AG04449 (cell line): ENCODE measurements at regions not wholly inside any gene's neighbourhood (a gene's known extent, or its start where the extent isn't known, plus 50 kb on each side); places are given as distances from the start of the nearest gene placed in this dataset.

Experiments
- CTCF ChIA-PET: fragments of 350-600 bp; formaldehyde crosslinking; extraction: SDS; loops from one replicate; lab custom pipeline; 2021; ENCODE audit warnings: antibody characterized with exemption; lab: Yijun Ruan, JAX
- POLR2A ChIA-PET: fragments of 400-600, 350-600 bp; formaldehyde crosslinking; extraction: SDS; loops from one replicate; lab custom pipeline; 2020; ENCODE audit warnings: antibody characterized with exemption, inconsistent platforms; lab: Yijun Ruan, JAX
- DNase-seq: peaks from one replicate; pipeline ENCODE4 v3.0.0-alpha.2; 2010; ENCODE audit warnings: low read depth, low spot score
- H3K4me3 ChIP-seq: 2 replicates; pipeline ENCODE4 v1.5.1; 2011; ENCODE audit warnings: low read depth, mild to moderate bottlenecking, control low read depth, low read length
- CTCF ChIP-seq: IDR thresholded peaks from one replicate; pipeline ENCODE4 v1.5.1; 2011; ENCODE audit warnings: mild to moderate bottlenecking, moderate library complexity, low read length, control low read depth, inconsistent platforms; ENCODE audit not compliant: insufficient read depth; ENCODE audit errors: missing control alignments

GRCh38 chrX:7201496-7201895 lies 53.5 kb upstream of the PUDP start:
- ChIA-PET CTCF (no interaction called here), POLR2A (no interaction called here)
- TF ChIP-seq CTCF, result no peak
- no peak overlapping the region for H3K4me3 ChIP-seq
- no peak for DNase-seq

GRCh38 chrX:7198499-7198898 lies 50.5 kb upstream of the PUDP start:
- ChIA-PET POLR2A (no interaction called here), CTCF (no interaction called here)
- no peak for DNase-seq
- no peak for TF ChIP-seq CTCF
- no peak overlapping the region for H3K4me3 ChIP-seq
